B cell (primary cell): ENCODE measurements at regions not wholly inside any gene's neighbourhood (a gene's known extent, or its start where the extent isn't known, plus 50 kb on each side); places are given as distances from the start of the nearest gene placed in this dataset.

Experiments
- ATAC-seq: fragments of 200-7000 bp; cut with Tn5 transposase; one replicate; pipeline ENCODE4 v1.10.0; 2021; ENCODE audit warnings: low read depth, mild to moderate bottlenecking, moderate number of reproducible peaks, moderate library complexity
- CTCF ChIA-PET: fragments of 350-600 bp; sonication (Branson Sonifier 250); formaldehyde crosslinking; loops from one replicate; lab custom pipeline; 2021; ENCODE audit warnings: antibody characterized with exemption, inconsistent platforms; lab: Charles Lee
- POLR2A ChIA-PET: fragments of 350-600 bp; sonication (Branson Sonifier 250); formaldehyde crosslinking; loops from one replicate; lab custom pipeline; 2021; ENCODE audit warnings: antibody characterized with exemption; lab: Charles Lee
- DNase-seq: peaks from one replicate; pipeline ENCODE4 v3.0.0; 2013
- H2AFZ ChIP-seq: 2 replicates; pipeline ENCODE4 v1.6.1; 2012; ENCODE audit warnings: mild to moderate bottlenecking, low read depth, low read length; ENCODE audit not compliant: insufficient read depth, poor library complexity, severe bottlenecking
- H3K27ac ChIP-seq, 2 donors: 1 replicate in 1 of 2; 2 replicates in 1 of 2; pipeline ENCODE4 v1.5.1; 2012 to 2013; ENCODE audit warnings: low read length in 2 of 2, mild to moderate bottlenecking in 2 of 2, moderate library complexity in 1 of 2
- H3K27me3 ChIP-seq, 4 experiments: fragments of 200-600 bp in 1 of 4; sonication (generic) in 1 of 4; replicated peaks in 1 of 4; 1 replicate in 2 of 4; 2 replicates in 2 of 4; pipeline versions ENCODE4 v1.6.1 to v1.7.0; 2013 to 2016; ENCODE audit warnings: low read length in 3 of 4, mild to moderate bottlenecking in 2 of 4, mixed read lengths in 1 of 4, moderate library complexity in 1 of 4; ENCODE audit not compliant: insufficient read depth in 4 of 4, control insufficient read depth in 3 of 4; ENCODE audit errors: control extremely low read depth in 1 of 4
- H3K36me3 ChIP-seq, 2 experiments: replicated peaks in 1 of 2; 1 replicate in 1 of 2; 2 replicates in 1 of 2; pipeline versions ENCODE4 v1.6.1 to v1.7.1; 2013; ENCODE audit warnings: low read length in 1 of 2; ENCODE audit not compliant: insufficient read depth in 2 of 2, control insufficient read depth in 1 of 2; ENCODE audit errors: control extremely low read depth in 1 of 2, extremely low read depth in 1 of 2
- H3K4me1 ChIP-seq, 2 donors: fragments of 200-600 bp in 1 of 2; sonication (generic) in 1 of 2; 1 replicate in 1 of 2; 2 replicates in 1 of 2; pipeline versions ENCODE4 v1.5.1 to v1.6.1; 2013 to 2017; ENCODE audit warnings: low read length in 2 of 2; ENCODE audit not compliant: control insufficient read depth in 2 of 2, insufficient read depth in 2 of 2
- H3K4me2 ChIP-seq: replicated peaks from 2 replicates; pipeline ENCODE3; 2012; ENCODE audit warnings: mild to moderate bottlenecking, low read depth, low read length; ENCODE audit not compliant: poor library complexity, severe bottlenecking
- H3K4me3 ChIP-seq, 5 experiments: fragments of 200-600 bp in 1 of 5; sonication (generic) in 1 of 5; 1 replicate in 3 of 5; 2 replicates in 2 of 5; pipeline versions ENCODE4 v1.5.1 to v1.7.0; 2011 to 2016; ENCODE audit warnings: low read length in 4 of 5, mild to moderate bottlenecking in 4 of 5, low read depth in 2 of 5, control low read depth in 1 of 5, moderate library complexity in 1 of 5; ENCODE audit not compliant: insufficient read depth in 1 of 5; ENCODE audit errors: control extremely low read depth in 1 of 5, extremely low read depth in 1 of 5
- H3K79me2 ChIP-seq: fragments of 200-600 bp; sonication (generic); one replicate; pipeline ENCODE4 v1.6.0; 2016; ENCODE audit warnings: low read length; ENCODE audit not compliant: control insufficient read depth, insufficient read depth
- H3K9ac ChIP-seq: fragments of 200-600 bp; sonication (generic); 2 replicates; pipeline ENCODE4 v1.6.1; 2017; ENCODE audit warnings: mild to moderate bottlenecking, low read length, moderate library complexity
- H3K9me3 ChIP-seq, 3 donors: one replicate each; pipeline versions ENCODE4 v1.6.1 to v1.7.1; 2013; ENCODE audit warnings: low read length in 2 of 3; ENCODE audit not compliant: control insufficient read depth in 2 of 3, insufficient read depth in 1 of 3; ENCODE audit errors: control extremely low read depth in 1 of 3
- H4K20me1 ChIP-seq: 2 replicates; pipeline ENCODE4 v1.6.0; 2012; ENCODE audit warnings: mild to moderate bottlenecking, low read length; ENCODE audit not compliant: insufficient read depth, control insufficient read depth, poor library complexity, severe bottlenecking
- H3K27ac Mint-ChIP-seq: one replicate; pipeline ENCODE4 v1.8.0; 2021; ENCODE audit warnings: mixed read lengths
- H3K27me3 Mint-ChIP-seq: one replicate; pipeline ENCODE4 v1.8.0; 2021; ENCODE audit warnings: mixed read lengths
- H3K4me1 Mint-ChIP-seq: one replicate; pipeline ENCODE4 v1.8.0; 2021; ENCODE audit warnings: mixed read lengths
- H3K4me3 Mint-ChIP-seq: one replicate; pipeline ENCODE4 v1.8.0; 2021; ENCODE audit warnings: mixed read lengths
- H3K9me3 Mint-ChIP-seq: one replicate; pipeline ENCODE4 v1.8.0; 2022; ENCODE audit warnings: mixed read lengths; ENCODE audit not compliant: insufficient read depth
- CTCF ChIP-seq: fragments of 200-600 bp; IDR thresholded peaks from one replicate; pipeline ENCODE4 v1.8.0; 2022; ENCODE audit warnings: antibody characterized with exemption, mild to moderate bottlenecking
- EZH2 ChIP-seq: IDR thresholded peaks from 2 replicates; pipeline ENCODE4 v1.6.1; 2012; ENCODE audit warnings: borderline replicate concordance, low read depth, mild to moderate bottlenecking, moderate library complexity, low read length; ENCODE audit not compliant: insufficient read depth, poor library complexity, severe bottlenecking
- WGBS: methylation state at CpG from one replicate; pipeline ENCODE4 v1.1.5; 2013; ENCODE audit warnings: missing lambda C conversion rate; ENCODE audit not compliant: insufficient coverage; 5-methylcytosine and 5-hydroxymethylcytosine counted together
- intact Hi-C: fragments of 100-400 bp; cut with micrococcal nuclease; formaldehyde crosslinking; loops from one replicate; pipeline ENCODE4 v1.10.0; 2022

- no peak for ATAC-seq
- no peak overlapping the region for H2AFZ ChIP-seq
- POLR2A ChIA-PET = no interaction called here
- intact Hi-C loops = no loop called here
- no peaks in the 10 kb centered on the region for H3K36me3 ChIP-seq
- H3K4me1 ChIP-seq = no peaks in the 10 kb centered on the region
- no peak overlapping the region for H3K4me2 ChIP-seq
- Mint-ChIP-seq H3K27ac (no peak overlapping the region), H3K27me3 (no peaks in the 10 kb centered on the region), H3K9me3 (no peaks in the 10 kb centered on the region), H3K4me3 (no peak overlapping the region), H3K4me1 (no peaks in the 10 kb centered on the region)
- H3K9me3 ChIP-seq = no peaks in the 10 kb centered on the region
- WGBS = 100% methylated on average over 2 of the region's 2 CpGs
- no peak for DNase-seq
- no peak overlapping the region for H3K4me3 ChIP-seq
- H3K27ac ChIP-seq = no peak overlapping the region
- H3K79me2 ChIP-seq = no peaks in the 10 kb centered on the region
- H3K27me3 ChIP-seq = no peaks in the 10 kb centered on the region
- CTCF ChIA-PET = no interaction called here
- H3K9ac ChIP-seq = no peak overlapping the region
- TF ChIP-seq EZH2 = no peak
- no peak for TF ChIP-seq CTCF
- no peaks in the 10 kb centered on the region for H4K20me1 ChIP-seq
Measured at GRCh38 chr7:36045326-36045725, 107.7 kb upstream of the EEPD1 start.

DNA sequence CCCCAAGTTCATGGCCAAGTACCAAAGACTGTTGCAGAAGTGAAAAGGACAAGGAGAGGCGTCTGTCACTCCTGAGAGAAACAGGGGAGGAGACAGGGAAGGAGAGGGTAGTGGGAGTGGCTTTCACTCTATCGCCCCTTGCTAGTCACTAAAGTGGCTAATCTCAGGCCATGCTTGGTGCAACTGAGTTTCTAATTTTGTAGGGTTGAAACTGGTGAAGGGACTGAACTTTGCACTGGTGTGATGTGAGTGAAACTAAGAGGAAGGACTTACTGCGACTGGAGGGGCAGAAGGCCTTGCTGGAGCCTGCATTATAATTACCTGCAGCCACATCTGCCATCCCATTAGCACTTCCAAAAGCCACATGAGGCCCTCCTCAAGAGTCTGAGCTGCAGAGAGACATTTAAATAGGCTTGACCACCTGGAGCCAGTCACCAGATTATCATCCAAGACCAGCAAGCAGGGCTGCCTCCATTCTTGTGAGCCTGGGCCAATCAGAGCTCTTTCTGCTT, 107.2 kb upstream of the EEPD1 start:
- no peak overlapping the region for H3K4me3 Mint-ChIP-seq
- ChIA-PET POLR2A (no interaction called here), CTCF (no interaction called here)
- ATAC-seq (no peak), DNase-seq (no peak)
- no peak overlapping the region for H3K27ac Mint-ChIP-seq
- H3K9me3 Mint-ChIP-seq = no peaks in the 10 kb centered on the region
- H4K20me1 ChIP-seq = no peaks in the 10 kb centered on the region
- H2AFZ ChIP-seq = no peak overlapping the region
- no peaks in the 10 kb centered on the region for H3K27me3 ChIP-seq
- no peaks in the 10 kb centered on the region for H3K4me1 Mint-ChIP-seq
- no peaks in the 10 kb centered on the region for H3K36me3 ChIP-seq
- no peak overlapping the region for H3K27ac ChIP-seq
- no peak for TF ChIP-seq EZH2
- TF ChIP-seq CTCF = no peak
- H3K9ac ChIP-seq = no peak overlapping the region
- no peaks in the 10 kb centered on the region for H3K27me3 Mint-ChIP-seq
- no peak overlapping the region for H3K4me2 ChIP-seq
- no peak overlapping the region for H3K4me3 ChIP-seq
- 91% methylated on average over 1 of the region's 3 CpGs for WGBS
- no peaks in the 10 kb centered on the region for H3K4me1 ChIP-seq
- no peaks in the 10 kb centered on the region for H3K9me3 ChIP-seq
- intact Hi-C loops = no loop called here
- H3K79me2 ChIP-seq = no peaks in the 10 kb centered on the region
